ENCODE measurements at regions not wholly inside any gene's neighbourhood (a gene's known extent, or its start where the extent isn't known, plus 50 kb on each side); places are given as distances from the start of the nearest gene placed in this dataset.
A peak's percentile ranks its signal among the peaks of the same experiment; 100 is the strongest.

GRCh38 chr10:120981601-120982391, 130.6 kb downstream of the WDR11 start:
- Histone ChIP-seq H3K36me3 (ENCODE audit: control insufficient read depth in 1 of 2, insufficient read depth in 2 of 2, low read length in 2 of 2) (no peaks in the 10 kb centered on the region), H3K27ac (ENCODE audit: low read depth, low read length) (peak overlapping the region; percentile 59), H3K9ac (ENCODE audit: low read length) (peak overlapping the region; percentile 28), H3K4ac (ENCODE audit: low read depth, low read length) (no peak overlapping the region), H2BK120ac (ENCODE audit: insufficient read depth, low read length, poor library complexity) (no peak overlapping the region), H3K9me3 (ENCODE audit: insufficient read depth, low read depth, low read length) (peaks cover 2% of the 10 kb centered on the region), H3K4me1 (ENCODE audit: control insufficient read depth in 1 of 2, insufficient read depth in 2 of 2, low read length in 2 of 2) (peaks cover 25 to 39% of the 10 kb centered on the region in 2 experiments), H2BK12ac (ENCODE audit: low read length) (peak overlapping the region; percentile 77), H2AK5ac (ENCODE audit: low read length) (no peak overlapping the region), H3K27me3 (ENCODE audit: insufficient read depth, low read length) (no peaks in the 10 kb centered on the region), H4K12ac (ENCODE audit: low read depth, low read length) (no peak overlapping the region), H3K18ac (ENCODE audit: low read length) (no peak overlapping the region), H4K8ac (ENCODE audit: low read depth, low read length) (no peak overlapping the region), H2AFZ (ENCODE audit: insufficient read depth, low read length, poor library complexity) (no peak overlapping the region), H3K79me2 (ENCODE audit: control insufficient read depth, insufficient read depth, low read length, poor library complexity) (no peaks in the 10 kb centered on the region), H3K4me2 (ENCODE audit: low read length) (peak overlapping the region; percentile 52), H4K91ac (ENCODE audit: low read depth, low read length) (no peak overlapping the region), H2BK5ac (ENCODE audit: low read depth, low read length, poor library complexity) (peak overlapping the region; percentile 80), H3K23ac (ENCODE audit: low read length) (no peak overlapping the region), H3K79me1 (ENCODE audit: low read length) (peaks cover 8% of the 10 kb centered on the region), H3K4me3 (ENCODE audit: low read depth, low read length) (no peak overlapping the region), H3K14ac (ENCODE audit: low read length) (no peak overlapping the region)
- DNase-seq = peak; percentile 19 to 23
- no CpG with 5 or more reads among the region's 8 CpGs for WGBS (ENCODE audit: extremely low coverage, insufficient coverage, insufficient read length)

GRCh38 chr10:120982507-120982906, 131.3 kb downstream of the WDR11 start:
- Histone ChIP-seq H4K12ac (ENCODE audit: low read depth, low read length) (no peak overlapping the region), H3K23ac (ENCODE audit: low read length) (no peak overlapping the region), H3K4me3 (ENCODE audit: low read depth, low read length) (no peak overlapping the region), H3K79me1 (ENCODE audit: low read length) (peaks cover 8% of the 10 kb centered on the region), H3K27me3 (ENCODE audit: insufficient read depth, low read length) (no peaks in the 10 kb centered on the region), H2BK5ac (ENCODE audit: low read depth, low read length, poor library complexity) (peak overlapping the region; percentile 80), H3K27ac (ENCODE audit: low read depth, low read length) (peak overlapping the region; percentile 59), H4K8ac (ENCODE audit: low read depth, low read length) (no peak overlapping the region), H3K18ac (ENCODE audit: low read length) (no peak overlapping the region), H3K9ac (ENCODE audit: low read length) (no peak overlapping the region), H2BK120ac (ENCODE audit: insufficient read depth, low read length, poor library complexity) (no peak overlapping the region), H3K4ac (ENCODE audit: low read depth, low read length) (no peak overlapping the region), H2AFZ (ENCODE audit: insufficient read depth, low read length, poor library complexity) (no peak overlapping the region), H2AK5ac (ENCODE audit: low read length) (no peak overlapping the region), H3K14ac (ENCODE audit: low read length) (no peak overlapping the region), H3K79me2 (ENCODE audit: control insufficient read depth, insufficient read depth, low read length, poor library complexity) (no peaks in the 10 kb centered on the region), H3K4me1 (ENCODE audit: control insufficient read depth in 1 of 2, insufficient read depth in 2 of 2, low read length in 2 of 2) (peaks cover 25 to 39% of the 10 kb centered on the region in 2 experiments), H3K36me3 (ENCODE audit: control insufficient read depth in 1 of 2, insufficient read depth in 2 of 2, low read length in 2 of 2) (no peaks in the 10 kb centered on the region), H2BK12ac (ENCODE audit: low read length) (peak overlapping the region; percentile 77), H4K91ac (ENCODE audit: low read depth, low read length) (no peak overlapping the region), H3K9me3 (ENCODE audit: insufficient read depth, low read depth, low read length) (peaks cover 5% of the 10 kb centered on the region), H3K4me2 (ENCODE audit: low read length) (peak overlapping the region; percentile 52)
- no peak for DNase-seq
- WGBS (ENCODE audit: extremely low coverage, insufficient coverage, insufficient read length) = no CpG with 5 or more reads among the region's 3 CpGs

GRCh38 chr10:120983721-120984120, 132.6 kb downstream of the WDR11 start:
- Histone ChIP-seq H3K27ac (ENCODE audit: low read depth, low read length) (no peak overlapping the region), H3K4me2 (ENCODE audit: low read length) (no peak overlapping the region), H3K79me1 (ENCODE audit: low read length) (peaks cover 8% of the 10 kb centered on the region), H3K9ac (ENCODE audit: low read length) (no peak overlapping the region), H3K4me1 (ENCODE audit: control insufficient read depth in 1 of 2, insufficient read depth in 2 of 2, low read length in 2 of 2) (peaks cover 25 to 38% of the 10 kb centered on the region in 2 experiments), H4K91ac (ENCODE audit: low read depth, low read length) (peak overlapping the region; percentile 63), H3K14ac (ENCODE audit: low read length) (peak overlapping the region; percentile 63), H4K12ac (ENCODE audit: low read depth, low read length) (no peak overlapping the region), H3K9me3 (ENCODE audit: insufficient read depth, low read depth, low read length) (peaks cover 6% of the 10 kb centered on the region), H3K4ac (ENCODE audit: low read depth, low read length) (no peak overlapping the region), H3K18ac (ENCODE audit: low read length) (no peak overlapping the region), H3K79me2 (ENCODE audit: control insufficient read depth, insufficient read depth, low read length, poor library complexity) (no peaks in the 10 kb centered on the region), H2BK12ac (ENCODE audit: low read length) (peak overlapping the region; percentile 62), H4K8ac (ENCODE audit: low read depth, low read length) (peak overlapping the region; percentile 58), H2AK5ac (ENCODE audit: low read length) (no peak overlapping the region), H3K23ac (ENCODE audit: low read length) (no peak overlapping the region), H3K27me3 (ENCODE audit: insufficient read depth, low read length) (no peaks in the 10 kb centered on the region), H3K4me3 (ENCODE audit: low read depth, low read length) (no peak overlapping the region), H2AFZ (ENCODE audit: insufficient read depth, low read length, poor library complexity) (no peak overlapping the region), H2BK5ac (ENCODE audit: low read depth, low read length, poor library complexity) (no peak overlapping the region), H2BK120ac (ENCODE audit: insufficient read depth, low read length, poor library complexity) (no peak overlapping the region), H3K36me3 (ENCODE audit: control insufficient read depth in 1 of 2, insufficient read depth in 2 of 2, low read length in 2 of 2) (no peaks in the 10 kb centered on the region)
- no CpG with 5 or more reads among the region's 2 CpGs for WGBS (ENCODE audit: extremely low coverage, insufficient coverage, insufficient read length)
- DNase-seq = no peak

GRCh38 chr10:120984221-120984620, 133.1 kb downstream of the WDR11 start:
- WGBS (ENCODE audit: extremely low coverage, insufficient coverage, insufficient read length) = no CpG with 5 or more reads among the region's 4 CpGs
- Histone ChIP-seq H3K14ac (ENCODE audit: low read length) (no peak overlapping the region), H3K4me3 (ENCODE audit: low read depth, low read length) (no peak overlapping the region), H2BK5ac (ENCODE audit: low read depth, low read length, poor library complexity) (no peak overlapping the region), H2BK120ac (ENCODE audit: insufficient read depth, low read length, poor library complexity) (no peak overlapping the region), H2AK5ac (ENCODE audit: low read length) (no peak overlapping the region), H3K36me3 (ENCODE audit: control insufficient read depth in 1 of 2, insufficient read depth in 2 of 2, low read length in 2 of 2) (no peaks in the 10 kb centered on the region), H3K23ac (ENCODE audit: low read length) (no peak overlapping the region), H3K27me3 (ENCODE audit: insufficient read depth, low read length) (no peaks in the 10 kb centered on the region), H4K12ac (ENCODE audit: low read depth, low read length) (no peak overlapping the region), H3K27ac (ENCODE audit: low read depth, low read length) (no peak overlapping the region), H3K4me2 (ENCODE audit: low read length) (no peak overlapping the region), H4K8ac (ENCODE audit: low read depth, low read length) (no peak overlapping the region), H3K79me1 (ENCODE audit: low read length) (peaks cover 8% of the 10 kb centered on the region), H3K9me3 (ENCODE audit: insufficient read depth, low read depth, low read length) (peaks cover 7% of the 10 kb centered on the region), H3K4me1 (ENCODE audit: control insufficient read depth in 1 of 2, insufficient read depth in 2 of 2, low read length in 2 of 2) (peaks cover 25 to 34% of the 10 kb centered on the region in 2 experiments), H2BK12ac (ENCODE audit: low read length) (no peak overlapping the region), H3K4ac (ENCODE audit: low read depth, low read length) (no peak overlapping the region), H3K9ac (ENCODE audit: low read length) (no peak overlapping the region), H3K79me2 (ENCODE audit: control insufficient read depth, insufficient read depth, low read length, poor library complexity) (no peaks in the 10 kb centered on the region), H2AFZ (ENCODE audit: insufficient read depth, low read length, poor library complexity) (no peak overlapping the region), H4K91ac (ENCODE audit: low read depth, low read length) (peak overlapping the region; percentile 45), H3K18ac (ENCODE audit: low read length) (no peak overlapping the region)
- DNase-seq = no peak

Measured in trophoblast cell (in vitro differentiated cells and primary cell).